ENCODE measurements at regions not wholly inside any gene's neighbourhood (a gene's known extent, or its start where the extent isn't known, plus 50 kb on each side); places are given as distances from the start of the nearest gene placed in this dataset.

GRCh38 chr13:73411067-73411809 lies 352.4 kb downstream of the KLF5 start:
- no peak for DNase-seq

DNA sequence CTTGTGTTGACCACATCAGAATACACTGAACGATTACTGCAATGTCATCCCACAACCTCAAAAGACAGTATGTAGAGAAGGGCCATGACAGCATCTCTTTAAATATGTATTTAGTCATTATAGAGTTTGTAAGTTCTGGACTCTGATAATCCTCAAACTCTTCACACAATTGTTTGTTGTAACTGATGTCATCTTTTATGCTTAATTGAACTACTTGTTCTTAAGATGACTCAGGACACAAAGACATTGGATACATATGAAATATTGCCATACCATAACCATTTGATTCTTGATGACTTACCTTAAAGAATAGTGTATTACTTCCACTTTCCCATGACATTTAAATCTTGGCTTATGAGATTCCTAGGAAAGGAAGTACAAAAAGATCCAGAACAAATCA lies 347.6 kb downstream of the KLF5 start:
- DNase-seq: no peak

GRCh38 chr13:73404581-73404980 lies 345.8 kb downstream of the KLF5 start:
- DNase-seq: no peak

GRCh38 chr13:73403355-73404120 lies 344.7 kb downstream of the KLF5 start:
- DNase-seq: no peak

DNA sequence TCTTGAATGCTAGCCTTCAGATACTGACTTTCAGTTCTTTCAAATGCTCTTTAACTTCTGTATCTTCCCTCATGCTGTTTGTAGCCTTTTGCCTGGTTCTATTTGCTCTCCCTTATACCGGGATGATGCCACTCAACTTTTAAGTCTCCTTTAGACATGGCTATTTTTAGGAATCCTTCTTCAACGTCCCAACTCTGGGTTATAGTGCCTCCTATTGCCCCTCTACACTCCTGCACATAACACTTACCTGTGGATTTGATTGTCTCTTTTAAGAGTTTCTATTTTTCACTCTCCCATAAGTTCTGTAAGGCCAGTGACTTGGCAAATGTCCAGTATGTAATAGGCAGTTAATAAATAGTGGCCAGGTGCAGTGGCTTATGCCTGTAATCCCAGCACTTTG lies 343.0 kb downstream of the KLF5 start:
- no peak for DNase-seq

DNA sequence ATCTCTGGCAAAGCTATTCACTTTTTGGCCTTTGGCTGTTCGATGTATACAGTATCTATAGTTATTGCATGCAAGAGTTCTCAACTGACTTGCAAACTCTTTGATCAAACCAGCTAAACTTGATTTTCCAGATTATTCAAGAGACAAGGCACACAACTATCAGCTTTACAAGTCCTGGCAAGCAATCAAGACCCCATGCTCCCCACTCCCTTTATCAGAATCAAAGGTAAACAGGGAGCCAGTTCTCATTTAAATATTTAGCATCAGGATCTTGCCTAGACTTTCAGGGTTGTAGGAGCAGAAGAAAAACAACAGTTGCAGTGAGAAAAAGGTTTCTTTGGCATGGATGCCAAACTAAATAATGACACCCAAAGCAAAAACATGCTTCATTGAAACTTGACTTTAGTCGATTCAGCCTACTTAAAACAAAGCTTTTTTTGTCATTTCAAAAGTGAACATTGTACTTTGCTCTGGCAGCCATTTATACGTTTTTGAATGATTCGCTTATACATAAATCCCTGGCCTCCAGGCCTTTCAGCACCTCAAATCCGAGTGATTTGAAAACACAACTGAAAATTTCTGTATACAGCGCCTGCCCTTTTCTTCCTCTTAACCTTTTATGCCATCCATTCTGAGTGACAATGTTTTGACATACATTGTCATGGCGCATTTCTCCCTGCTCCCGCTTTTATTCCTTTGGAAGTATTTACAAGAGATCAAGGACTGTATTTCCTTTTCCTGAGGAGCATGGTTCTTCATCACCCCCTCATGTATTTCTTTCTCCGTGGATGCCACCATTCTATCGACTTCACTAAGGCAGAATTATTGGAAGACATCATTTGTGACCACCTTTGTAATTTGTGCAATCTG lies 340.8 kb downstream of the KLF5 start:
- DNase-seq: no peak

DNA sequence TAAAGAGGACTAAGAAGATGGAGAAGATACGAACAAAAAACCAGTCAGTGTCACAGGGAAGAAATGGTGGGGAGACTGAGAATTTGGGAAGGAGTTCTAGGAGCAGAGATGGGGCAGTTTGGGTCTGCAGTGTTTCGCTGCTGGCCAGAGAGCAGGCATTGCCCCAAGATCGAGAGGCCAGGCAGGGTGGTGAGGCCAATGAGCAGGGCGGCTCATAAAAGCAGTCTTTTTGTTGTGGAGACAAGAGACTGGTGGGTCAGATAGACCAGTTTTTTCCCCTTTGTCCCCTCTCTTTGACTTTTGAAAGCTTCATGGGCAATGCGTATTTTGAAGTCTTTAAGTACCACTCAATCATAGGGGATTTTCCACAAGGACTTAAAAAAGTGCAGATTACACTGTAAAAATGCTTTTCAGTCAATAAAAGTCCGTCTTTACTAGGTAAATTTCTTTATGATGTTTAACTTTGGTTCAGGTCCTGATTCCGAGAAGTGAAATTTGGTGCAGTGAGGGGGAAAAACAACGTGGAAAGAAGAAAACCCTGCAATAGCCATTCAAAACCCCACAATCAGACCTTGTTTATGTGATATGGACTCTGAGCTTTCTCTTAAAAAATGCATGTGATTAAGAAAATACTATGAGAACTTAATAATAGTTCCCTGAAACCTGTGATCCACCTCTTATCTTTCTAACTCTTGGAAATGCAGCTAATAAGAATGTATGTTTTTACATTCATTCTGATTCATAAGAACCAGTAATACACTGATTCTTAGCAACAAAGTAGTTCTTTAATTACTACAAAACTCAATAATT lies 338.9 kb downstream of the KLF5 start:
- DNase-seq: no peak

- no peak for DNase-seq
Measured at GRCh38 chr13:73394066-73394465, 335.3 kb downstream of the KLF5 start.

DNA sequence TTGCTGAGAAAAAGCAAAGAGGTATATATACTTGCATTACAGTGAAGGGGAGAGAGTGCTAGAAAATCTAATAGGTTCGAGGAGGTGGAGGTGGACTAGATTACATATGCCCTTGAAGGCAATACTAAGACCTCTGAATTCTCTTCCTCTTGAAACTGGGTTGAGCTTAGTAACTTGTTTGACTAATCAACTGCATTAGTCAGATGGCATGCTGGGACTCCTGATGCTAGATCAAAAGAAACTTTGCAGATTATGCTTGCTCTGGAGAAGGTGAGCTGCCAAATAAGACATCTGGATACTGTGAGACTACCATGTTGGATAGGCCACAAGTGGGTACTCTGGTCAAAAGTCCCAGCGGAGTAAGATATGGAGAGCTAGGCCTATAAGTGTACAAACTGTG lies 331.3 kb downstream of the KLF5 start:
- DNase-seq: no peak

- no peak for DNase-seq
Measured at GRCh38 chr13:73388586-73388985, 329.8 kb downstream of the KLF5 start.

DNA sequence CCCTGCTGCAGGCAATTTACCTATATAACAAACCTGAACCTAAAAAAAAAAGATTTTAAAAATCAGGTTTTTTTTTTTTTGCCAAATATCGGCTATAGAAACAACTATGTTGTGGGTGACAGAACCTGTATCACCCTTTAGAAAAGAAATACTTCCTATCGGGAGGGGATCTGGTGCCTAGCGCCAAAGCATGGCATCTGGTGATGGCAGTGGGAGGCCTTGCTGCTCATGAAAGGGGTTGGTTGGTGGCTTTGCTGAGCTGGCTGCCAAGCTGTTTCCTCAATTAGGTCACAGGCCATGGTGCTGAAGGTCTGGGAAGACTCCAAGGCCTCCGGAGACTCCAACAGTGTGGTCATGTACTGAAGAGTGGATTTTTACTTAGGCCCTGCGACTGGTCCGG lies 328.5 kb downstream of the KLF5 start:
- DNase-seq: no peak

GRCh38 chr13:73385848-73386247 lies 327.0 kb downstream of the KLF5 start:
- no peak for DNase-seq

GRCh38 chr13:73372666-73373627 lies 314.1 kb downstream of the KLF5 start:
- no peak for DNase-seq

- DNase-seq: no peak
Measured at GRCh38 chr13:73370066-73370465, 311.3 kb downstream of the KLF5 start.

DNA sequence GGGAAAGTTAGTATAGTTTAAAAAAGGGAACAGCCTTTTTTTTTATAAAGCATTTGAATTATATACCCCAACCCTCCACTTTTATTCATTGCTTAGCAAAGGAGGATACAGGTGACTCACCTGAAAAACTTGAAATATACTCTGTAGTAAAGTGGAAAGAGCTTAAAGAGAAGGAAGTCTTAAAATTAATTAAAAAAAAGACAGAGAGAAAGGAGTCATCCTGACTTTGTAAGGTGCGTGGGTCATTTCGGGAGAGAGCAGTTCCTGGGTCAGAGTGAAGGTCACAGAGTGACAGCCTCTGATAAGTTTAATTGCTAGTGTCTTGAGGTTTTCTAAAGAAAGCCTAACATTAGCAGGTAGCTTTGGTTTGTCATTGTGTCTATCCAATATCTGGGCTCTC lies 310.3 kb downstream of the KLF5 start:
- DNase-seq: no peak

DNA sequence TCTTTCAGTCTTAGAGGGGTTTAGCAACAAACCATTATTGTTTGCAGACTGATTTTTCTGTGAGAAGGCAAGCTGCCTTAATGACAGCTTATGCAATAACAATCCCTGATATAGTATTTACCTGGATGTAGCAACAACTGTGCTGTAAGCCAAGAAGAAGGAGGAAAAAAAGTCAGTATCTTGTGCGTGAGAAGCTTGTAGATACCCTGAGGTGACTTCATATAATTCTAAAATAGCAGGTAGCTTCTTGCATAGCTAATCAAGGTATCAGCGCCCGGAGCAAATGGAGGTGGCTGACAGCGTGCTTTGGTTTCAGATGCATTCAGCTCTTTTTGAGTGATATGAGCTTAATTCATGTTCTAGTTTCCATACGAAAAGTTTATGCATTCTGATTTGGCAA lies 309.8 kb downstream of the KLF5 start:
- no peak for DNase-seq

- no peak for DNase-seq
Measured at GRCh38 chr13:73367886-73368285, 309.1 kb downstream of the KLF5 start.

DNA sequence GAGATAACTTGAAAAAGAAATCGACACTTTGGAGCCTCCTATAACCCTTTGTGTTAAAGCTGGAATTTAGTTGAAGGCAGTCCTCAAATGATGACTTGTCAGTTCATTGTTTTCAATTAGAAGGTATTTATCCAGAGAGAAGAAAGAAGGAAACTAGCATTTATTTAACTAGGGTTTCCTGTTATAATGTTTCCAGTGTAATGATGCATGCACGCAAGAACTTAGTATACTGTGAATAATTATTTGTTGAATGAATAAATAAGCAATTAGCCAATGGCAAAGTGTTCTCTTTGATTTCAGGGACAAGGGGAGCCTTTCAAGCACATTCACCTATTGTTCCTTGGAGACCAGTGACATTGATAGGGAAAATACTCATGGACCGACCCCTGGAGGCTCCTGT lies 307.4 kb downstream of the KLF5 start:
- DNase-seq: no peak

DNA sequence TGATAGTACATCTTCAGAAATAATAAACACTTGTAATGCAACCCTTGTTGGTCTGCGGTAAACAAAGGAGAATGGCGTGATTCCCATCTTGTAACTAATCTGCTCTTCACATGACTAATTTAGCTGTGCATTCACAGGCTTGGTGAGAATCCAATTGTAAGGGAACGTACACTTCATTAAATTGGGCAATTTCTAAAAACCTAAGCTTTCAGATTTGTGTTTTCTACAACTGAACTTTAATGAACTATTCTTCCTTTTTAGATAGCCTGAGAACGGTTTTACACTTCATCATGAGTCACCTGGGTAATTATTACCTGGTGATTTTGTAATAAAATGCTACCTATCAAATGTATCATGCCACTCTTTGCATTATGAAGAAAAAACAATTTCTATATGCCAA lies 306.9 kb downstream of the KLF5 start:
- DNase-seq: no peak

DNA sequence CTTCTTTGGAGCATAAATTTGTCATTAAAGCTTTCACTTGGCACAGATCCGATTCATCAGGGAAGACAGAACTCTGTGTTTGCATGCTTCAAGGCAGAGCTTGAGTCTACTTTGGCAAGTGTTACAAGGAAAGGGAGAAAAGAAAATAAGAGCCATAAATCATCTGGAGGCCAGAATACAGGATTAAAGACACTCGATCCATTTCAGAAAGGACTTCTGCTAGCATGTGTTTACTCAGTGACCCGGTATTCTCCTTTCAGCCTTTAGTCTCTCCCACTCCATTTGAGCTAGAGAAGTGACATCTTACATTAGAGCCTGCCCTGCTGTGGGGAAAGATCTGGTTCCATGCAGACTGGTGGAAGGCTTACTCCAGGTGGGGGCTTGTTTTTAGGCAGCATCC lies 306.4 kb downstream of the KLF5 start:
- DNase-seq: no peak
